NCI-H1105 (cell line): ENCODE measurements at regions not wholly inside any gene's neighbourhood (a gene's known extent, or its start where the extent isn't known, plus 50 kb on each side); places are given as distances from the start of the nearest gene placed in this dataset.

Experiments used
- DNase-seq: peaks from one replicate; lab custom pipeline; 2025; lab: John Stamatoyannopoulos, UW

DNA sequence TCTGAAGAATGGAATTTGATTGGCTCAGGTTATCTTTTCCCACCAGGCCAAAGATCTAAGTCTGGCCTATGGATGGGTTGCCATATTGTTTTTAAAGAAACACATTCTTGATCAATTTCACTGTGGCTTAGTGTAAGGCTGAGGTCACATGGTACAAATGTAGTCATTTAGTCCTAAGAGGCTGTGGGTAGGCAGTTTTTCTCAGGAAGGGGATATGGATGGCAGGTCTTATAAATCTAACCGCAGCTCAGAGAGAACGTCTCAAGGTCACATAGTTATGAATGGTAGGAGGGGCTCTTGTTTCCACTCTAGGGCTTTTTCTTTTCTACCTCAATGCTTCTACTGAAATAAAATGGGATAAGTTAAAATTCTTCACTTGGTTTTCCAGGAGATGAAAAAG, 128.6 kb upstream of the ACTBL2 start:
- DNase-seq: no peak

DNA sequence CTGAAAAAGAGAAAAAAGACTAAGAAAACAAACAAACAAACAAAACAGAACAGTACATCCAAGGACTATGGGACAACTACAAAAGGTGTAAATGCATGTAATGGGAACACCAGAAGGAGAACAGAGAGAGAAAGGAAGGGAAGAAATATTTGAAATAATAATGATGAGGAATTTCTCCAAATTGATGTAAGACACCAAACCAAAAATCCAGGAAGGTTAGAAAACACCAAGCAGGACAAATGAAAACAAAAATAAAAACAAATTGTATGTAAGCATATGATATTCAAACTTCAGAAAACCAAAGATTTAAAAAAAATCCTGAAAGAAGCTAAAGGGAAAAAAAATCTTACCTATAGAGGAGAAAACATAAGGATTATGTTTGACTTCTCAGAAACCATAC, 125.9 kb upstream of the ACTBL2 start:
- DNase-seq: no peak

DNA sequence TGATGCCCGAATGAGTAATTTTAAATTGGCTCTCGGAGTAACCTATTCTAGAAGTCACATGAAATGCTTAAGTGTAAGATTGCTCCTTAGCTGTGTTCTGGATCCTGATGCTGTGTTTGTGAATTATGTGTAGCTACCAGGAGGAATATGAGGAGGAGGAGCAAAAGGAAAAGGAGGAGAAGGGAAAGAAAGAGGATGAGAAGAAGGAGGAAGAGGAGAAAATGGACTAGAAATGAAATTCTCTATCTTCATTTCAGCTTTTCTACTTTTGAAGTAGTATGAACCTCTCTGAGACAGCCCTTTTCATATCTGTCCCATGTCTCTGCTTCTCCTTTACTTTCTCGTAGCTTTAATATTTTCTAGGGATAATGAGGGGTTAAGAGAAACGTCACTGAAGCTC, 119.4 kb upstream of the ACTBL2 start:
- no peak for DNase-seq

DNA sequence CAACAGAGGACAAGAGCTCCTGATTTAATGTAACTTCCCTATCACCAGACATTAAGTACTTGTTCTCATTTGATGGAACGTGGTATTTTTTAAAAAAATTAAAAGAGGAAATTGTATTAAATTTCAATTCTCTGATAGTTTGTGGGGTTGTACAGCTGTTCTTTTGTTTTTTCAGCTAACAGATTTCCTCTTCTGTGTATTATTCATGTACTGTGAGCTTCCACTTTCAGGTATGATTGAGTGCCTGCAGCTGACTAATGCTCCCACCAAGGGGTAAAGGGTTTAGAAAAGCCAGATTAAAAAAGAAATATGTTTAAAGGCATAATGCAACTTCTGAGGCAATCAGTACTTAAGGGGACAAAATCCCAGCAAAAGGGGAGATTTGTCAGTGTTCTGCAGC, 117.7 kb upstream of the ACTBL2 start:
- DNase-seq: no peak

DNA sequence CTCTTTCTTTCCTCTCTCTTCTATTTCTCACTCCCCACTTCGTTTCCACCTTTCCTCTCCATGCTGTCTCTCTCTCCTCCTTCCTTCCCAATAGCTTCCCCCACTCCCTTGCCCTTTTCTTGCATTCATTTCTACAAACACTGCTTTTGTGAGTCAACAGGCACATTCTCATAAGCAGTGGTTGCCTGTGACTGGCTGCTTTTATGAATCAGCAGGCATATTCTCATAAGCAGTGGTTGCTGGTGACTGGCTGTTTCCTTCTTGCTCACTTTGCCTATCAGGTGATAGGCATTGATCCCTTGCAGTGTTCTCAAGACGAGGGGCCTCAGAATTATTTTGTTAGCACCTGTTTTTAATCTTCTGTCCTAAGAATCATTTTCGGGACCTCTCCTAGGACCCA, 116.1 kb upstream of the ACTBL2 start:
- DNase-seq: no peak

DNA sequence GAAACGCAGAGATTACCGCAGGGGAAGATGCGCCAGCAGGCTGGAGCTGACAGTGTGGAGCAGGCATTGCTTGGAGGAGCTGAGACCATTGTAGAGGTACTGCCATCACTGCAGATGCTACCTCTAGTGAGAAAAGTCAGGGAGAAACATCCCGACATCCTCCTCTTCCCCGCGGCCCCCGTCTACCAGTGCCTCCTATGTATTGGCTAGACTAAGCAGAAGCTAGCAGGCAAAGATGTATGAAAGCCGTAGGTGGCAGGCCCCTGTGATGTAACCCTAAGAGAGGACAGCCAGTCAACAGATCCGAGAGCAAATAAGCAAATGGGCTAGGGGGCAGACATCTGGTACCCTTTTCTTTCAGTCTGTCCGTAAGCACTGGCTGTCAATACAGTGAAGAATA, 115.5 kb upstream of the ACTBL2 start:
- no peak for DNase-seq

DNA sequence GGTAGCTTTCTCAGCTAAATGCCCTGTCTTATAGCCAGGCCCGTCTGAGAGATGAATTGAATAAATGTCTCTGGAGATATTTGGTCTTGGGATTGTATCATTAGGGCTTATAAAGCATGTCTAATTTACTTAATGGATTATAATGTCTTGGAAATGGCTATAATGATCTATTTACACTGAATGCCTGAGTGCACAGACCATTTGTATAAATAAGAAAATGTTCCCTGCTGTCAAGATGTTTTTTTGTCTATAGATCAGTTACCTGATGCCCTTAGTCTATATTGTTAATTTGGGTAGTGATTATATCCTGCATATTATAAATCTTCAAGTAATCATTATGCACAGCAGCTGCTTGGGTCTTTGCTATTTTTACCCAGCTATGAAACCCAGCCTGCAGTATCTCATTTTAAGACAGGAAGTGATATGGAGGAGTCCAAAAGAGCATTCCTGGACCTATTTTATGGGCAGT, 112.9 kb upstream of the ACTBL2 start:
- peak; percentile 3 for DNase-seq

DNA sequence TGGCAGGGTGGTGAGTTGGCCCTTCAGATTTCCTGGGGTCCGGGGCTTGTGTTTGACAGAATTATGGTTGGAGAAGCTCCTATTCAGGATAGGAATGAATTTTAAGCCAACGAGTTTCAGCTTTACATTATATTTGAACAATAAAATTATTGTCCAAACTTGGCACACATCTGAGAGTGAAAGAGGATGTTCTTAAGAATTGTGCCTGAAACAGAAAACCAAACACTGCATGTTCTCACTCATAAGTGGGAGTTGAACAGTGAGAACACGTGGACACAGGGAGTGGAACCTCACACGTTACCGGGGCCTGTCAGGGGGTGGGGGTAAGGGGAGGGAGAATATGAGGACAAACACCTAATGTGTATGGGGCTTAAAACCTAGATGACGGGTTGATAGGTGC, 111.8 kb upstream of the ACTBL2 start:
- no peak for DNase-seq

DNA sequence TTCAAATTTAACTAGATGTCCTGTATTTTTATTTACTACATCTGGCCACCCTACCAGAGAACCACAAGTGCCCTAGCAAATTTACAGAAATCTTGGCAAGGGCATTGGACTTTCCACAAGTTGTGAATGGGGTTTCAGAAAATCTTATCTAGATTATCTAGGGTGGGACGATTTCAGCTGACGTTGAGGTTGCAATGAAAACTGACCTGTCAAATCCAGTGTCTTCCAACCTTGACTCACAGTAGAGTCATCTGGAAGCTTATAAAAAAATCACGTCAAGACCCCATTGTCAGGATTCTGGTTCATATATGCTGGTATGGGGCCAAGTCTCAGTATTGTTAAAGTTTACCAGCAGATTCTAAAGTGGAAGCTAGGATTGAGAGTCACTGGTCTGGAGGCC, 109.6 kb upstream of the ACTBL2 start:
- no peak for DNase-seq

DNA sequence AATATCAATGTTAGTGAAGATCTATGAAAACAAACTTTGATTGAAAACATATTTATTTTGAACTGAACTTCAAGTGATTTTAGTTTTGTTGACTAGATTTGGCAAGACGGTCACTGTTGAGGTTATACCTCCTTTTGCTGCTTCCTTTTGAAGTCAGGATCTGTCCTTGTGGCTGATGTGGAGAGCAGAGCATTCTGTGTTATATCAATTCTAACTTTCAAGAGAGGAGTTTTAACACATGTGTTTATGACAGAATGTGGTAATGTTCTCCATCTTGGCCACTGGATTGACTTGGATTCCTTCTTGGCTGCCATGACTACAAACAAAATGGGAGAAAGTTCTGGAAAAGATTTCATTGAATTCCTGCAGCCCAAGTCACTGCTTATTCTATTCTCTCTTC, 104.0 kb upstream of the ACTBL2 start:
- DNase-seq: no peak

DNA sequence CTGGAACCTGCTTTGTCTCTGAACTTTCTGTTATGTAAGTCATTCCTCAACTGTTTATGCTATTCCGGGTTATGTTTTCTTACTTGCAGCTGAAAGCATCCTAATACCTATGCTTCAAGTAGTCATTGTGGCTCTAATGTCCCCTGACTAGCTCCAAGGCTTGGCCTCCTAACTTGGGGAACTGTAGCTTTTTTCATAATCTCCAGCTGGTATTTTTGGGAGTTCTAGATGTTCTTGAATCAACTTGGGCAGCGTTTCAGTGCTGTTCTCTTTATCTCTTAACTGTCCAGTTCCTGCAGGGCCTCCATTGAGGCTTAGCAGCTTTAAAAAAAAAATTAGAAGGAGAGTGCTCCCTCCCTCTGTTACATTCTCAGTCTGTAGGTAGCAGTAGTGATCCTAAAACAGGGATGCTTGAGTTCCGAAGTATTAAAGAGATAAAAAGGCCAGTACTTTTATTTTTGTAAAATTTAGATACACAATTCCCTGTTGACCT, 100.0 kb upstream of the ACTBL2 start:
- DNase-seq: no peak

DNA sequence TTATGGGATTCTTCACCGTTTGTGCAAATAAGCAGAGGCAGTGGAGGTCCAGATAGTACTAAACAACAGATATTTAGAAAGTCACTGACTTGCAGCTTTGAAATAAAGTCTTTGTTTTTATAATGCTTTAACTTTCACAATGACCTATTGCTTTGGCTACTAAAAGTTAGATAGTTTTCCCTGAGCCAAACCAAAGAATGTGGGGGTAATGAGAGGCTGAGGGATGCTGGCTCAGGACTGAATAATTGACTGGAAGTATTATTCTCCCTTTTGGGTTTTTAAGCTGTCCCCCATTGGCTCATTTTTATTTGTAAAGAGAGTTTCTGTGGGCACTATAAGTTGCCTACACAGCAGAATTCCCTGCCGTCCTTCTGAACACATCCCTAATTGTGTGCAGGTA, 99.2 kb upstream of the ACTBL2 start:
- no peak for DNase-seq

DNA sequence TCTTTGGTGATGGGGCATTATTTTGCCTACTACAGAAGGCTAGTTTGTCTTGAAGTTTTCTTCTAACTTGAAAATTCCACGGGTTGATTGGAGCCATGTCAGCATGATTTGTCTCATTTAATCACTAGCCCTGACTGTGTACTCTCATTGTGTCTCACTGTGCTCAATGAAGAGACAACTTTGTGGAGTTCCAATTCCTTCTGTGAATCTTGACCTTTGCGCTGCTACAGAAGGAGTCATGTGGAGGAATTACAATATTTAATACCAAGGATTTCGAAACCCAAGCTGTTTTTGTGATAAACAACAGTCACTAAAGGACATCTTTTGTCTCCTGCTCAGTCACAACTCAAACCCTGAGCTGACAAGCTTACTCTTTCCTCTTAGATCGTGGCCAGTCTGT, 98.6 kb upstream of the ACTBL2 start:
- no peak for DNase-seq

DNA sequence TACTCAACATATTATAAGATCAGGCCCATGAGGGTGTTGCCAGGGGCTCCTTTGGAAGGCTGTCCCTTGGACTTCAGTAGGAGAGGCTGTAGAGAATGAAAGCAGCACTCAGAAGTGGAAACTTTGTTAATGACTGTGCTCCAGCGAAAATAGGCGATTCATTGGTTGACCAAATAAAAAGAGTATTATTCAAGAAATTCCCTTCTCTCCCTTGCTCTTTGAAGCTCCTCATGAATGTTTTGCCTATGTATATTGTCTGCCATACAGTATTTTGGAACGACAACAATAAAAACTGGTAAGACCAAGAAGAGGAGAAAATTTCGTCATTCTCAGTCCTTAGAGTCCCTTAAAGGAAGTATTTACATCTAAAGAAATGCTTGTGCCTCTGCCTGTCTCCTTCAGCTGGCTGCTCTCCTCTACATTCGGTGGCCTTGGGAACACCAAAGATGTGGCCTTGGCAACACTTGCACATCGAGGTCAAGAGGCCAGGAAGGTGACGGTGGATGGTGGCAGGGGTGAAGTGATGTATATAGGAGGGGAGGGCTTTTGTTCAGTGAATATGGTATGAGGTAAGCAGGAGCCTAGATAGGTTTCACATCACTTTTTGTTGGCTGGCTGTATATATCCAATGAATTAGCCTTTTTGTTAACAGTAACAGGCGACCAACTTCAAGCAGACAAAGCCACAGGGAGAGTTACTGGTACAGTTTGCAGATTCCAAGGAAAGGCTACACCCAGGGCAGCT, 95.0 kb upstream of the ACTBL2 start:
- DNase-seq: no peak

DNA sequence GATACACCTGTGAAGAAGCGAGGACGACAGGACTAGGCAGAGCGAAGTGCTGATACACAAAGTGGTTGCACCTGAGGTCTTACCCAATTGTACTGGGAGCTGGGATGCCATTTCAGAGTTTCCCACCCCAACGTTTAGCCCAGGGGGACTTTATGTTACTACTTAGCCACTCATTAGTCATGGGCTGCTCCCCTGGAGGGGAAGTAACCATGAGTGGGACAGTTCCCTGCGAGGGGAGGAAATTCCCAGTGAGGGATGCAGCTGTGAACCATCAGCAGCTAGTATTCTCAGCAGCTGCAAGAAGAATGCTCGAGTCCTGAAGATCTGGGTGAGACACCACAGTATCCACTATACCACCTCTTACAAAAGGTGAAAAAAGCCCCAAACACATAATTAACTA, 93.7 kb upstream of the ACTBL2 start:
- DNase-seq: no peak

DNA sequence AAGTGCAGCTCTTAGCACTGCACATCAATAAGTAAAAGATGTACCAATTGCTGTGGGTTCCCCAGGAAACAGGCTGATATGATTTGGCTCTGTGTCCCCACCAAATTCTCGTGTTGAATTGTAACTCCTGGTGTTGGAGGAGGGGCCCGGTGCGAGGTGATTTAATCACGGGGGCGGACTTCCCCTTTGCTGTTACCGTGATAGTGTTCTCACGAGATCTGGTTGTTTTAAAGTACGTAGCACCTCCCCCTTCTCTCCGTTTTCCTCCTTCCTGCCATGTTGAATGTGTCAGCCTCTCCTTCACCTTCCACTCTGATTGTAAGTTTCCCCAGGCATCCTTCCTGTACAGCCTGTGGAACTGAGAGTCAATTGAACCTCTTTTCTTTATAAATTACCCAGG, 93.2 kb upstream of the ACTBL2 start:
- no peak for DNase-seq

DNA sequence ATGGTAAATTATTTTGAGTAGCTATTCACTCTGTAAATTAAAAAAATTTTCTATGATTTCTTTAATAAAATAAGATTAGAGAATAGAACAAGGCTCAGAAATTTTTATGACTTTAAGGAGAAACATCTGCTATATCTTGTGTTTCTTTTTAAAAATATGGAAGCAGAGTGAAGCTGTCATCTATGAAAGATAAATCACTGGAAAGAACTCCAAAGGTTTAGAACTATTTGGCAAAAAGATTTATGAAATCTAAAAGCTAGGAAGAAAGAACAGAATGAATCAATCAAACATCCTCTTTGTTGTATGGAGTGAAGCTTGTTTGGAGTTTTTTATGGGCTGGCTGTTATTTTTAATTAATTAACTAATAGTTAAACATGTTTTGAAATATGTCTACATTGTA, 89.8 kb upstream of the ACTBL2 start:
- DNase-seq: no peak

DNA sequence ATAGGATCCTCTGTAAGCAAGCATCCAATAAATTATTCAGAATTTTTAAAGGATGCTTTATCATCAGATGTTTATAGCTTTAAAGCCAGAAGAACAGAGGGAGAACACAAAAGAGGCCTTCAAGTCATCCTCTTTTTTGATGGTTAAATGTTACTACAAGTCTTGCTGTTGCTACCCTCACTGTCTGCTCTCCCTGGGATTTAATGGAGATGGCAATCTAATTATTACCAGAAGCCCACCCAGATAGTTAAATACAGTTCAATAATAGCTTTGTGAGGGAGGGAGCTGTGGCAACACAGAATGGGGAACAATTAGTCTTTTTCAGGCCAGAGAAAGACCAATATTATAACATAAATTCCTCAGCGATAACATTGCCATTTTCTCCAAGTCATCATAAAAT, 87.0 kb upstream of the ACTBL2 start:
- DNase-seq: no peak

DNA sequence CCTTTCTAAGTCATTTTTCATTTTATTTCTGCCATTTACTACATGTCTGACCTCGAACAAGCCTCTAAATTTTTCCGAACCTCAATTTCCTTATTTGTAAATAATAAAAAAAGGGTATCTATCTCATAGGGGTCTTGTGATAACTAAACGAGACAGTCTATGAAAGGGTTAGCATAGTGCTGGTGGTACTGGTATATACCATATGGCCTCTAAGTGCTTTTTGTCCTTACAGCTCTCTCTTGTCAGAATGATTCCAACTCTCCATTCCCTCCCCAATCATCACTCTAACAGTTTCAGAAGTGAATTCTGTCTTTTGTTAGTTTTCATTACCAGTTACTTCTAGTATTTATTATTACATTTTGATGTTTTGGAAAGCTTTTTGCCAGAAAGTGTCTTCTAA, 85.5 kb upstream of the ACTBL2 start:
- no peak for DNase-seq

DNA sequence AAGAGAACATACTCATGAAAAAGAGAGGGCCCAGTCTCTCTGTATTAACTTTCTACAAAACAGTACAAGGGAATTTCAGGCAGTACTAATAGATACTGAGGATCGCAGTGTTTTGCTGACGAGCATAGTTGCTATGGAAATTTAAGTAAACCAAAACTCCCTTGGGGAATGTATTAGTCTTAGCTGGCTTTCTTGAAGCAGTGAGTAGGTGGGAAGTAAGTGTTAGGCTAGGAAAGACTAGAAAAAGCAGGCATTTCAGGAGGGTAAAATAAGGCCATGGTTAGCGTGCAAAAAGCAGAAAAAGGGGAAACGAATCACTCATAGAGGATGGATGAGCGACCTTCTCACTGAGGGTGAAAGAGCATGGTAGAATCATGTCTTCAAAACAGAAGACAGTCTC, 84.3 kb upstream of the ACTBL2 start:
- no peak for DNase-seq

DNA sequence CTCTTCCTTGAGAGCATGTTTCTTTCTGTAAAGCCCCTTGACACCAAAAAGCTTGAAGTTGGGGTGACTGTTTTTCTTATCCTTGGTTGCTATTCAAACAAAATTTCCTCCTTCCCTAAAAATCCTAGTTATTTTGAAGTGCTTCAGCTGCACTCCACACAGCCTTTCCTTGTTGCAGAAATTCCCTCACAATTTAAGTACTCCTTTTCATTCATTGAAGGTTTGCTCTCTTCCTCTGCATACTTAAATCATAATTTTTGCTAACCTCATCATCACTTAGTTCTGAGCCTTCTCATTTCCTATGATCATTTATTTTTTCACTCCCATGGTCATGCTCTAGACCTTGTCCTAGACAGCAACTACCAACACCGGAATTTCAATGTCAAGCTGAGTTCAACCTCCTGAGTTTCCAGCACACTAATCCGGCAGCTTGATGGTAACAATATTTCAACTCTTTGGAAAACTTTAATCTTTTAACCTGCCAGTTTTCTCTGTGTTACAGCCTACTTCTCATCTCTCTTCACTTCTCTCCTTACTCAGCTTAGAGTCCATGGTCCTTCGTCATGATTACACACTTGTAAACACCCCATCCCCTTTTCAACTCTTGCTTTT, 78.7 kb upstream of the ACTBL2 start:
- no peak for DNase-seq

DNA sequence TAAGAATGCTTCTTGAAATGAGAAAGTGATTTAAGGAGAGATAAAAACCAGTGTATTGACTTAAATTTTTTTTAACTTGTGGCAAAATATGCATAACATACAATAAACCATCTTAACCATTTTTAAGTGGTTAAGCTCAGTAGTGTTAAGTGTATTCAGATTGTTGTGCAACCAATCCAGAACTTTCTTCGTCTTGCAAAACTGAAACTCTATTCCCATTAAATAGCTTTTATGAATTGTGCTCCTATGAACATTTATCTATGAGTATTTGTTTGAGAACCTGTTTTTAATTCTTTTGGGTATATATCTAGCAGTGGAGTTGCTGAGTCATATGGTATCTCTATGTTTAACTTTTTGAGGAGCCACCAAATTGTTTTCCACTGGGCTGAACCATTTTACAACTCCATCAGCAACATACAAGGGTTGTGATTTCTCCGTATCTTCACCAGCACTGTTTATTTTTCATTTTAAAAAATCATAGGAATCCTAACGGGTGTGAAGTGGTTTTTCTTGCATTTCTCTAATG, 76.6 kb upstream of the ACTBL2 start:
- DNase-seq: no peak

DNA sequence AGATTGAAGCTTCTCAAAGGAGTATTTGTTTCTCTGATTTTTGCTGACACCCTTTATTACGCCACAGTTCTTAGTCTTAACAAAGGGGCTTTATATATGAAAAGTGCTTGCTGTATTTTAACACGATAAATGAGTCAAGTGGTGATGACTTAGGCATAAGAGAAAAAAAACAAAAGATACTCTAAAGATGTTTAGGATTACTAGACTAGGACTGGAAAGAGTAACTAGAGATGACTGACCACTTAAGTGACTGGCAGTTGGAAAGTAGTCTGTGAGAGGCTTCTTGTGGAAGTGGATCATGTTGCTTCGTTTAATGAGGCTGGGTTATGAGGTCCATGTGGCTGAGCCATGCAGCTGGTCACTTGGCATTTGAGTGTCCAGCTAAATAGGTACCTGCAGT, 69.4 kb upstream of the ACTBL2 start:
- no peak for DNase-seq

DNA sequence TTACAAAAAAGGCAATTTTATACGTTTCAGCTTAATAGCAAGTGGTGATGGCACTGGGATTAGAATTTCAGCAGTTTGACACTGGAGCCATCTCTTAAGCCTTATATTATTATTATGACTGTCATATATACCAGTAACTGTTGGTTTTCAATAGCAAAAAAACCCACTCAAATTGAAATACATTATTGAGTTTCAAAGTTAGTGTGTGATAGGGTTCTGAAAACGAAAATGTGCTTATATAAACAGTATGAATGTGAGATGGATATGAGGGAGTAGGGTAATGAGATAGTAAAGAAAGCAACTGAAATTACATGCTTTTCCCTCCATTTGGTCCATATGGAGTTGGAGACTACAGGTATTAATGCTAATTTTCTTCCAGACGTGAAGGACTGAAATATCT, 68.6 kb upstream of the ACTBL2 start:
- no peak for DNase-seq
